ENCODE measurements at regions not wholly inside any gene's neighbourhood (a gene's known extent, or its start where the extent isn't known, plus 50 kb on each side); places are given as distances from the start of the nearest gene placed in this dataset.

- TF ChIP-seq CREB5 (CRISPR knock-in tag; IDR thresholded peaks at IDR 0.05; ENCODE audit: low read depth) (no peak), ZFP3 (CRISPR knock-in tag; IDR thresholded peaks at IDR 0.05) (no peak), PPARA (CRISPR knock-in tag; IDR thresholded peaks at IDR 0.05; ENCODE audit: borderline replicate concordance) (no peak), ZNF70 (CRISPR knock-in tag; IDR thresholded peaks at IDR 0.05) (no peak), ZNF8 (CRISPR knock-in tag; IDR thresholded peaks at IDR 0.05) (no peak), POU6F1 (CRISPR knock-in tag; IDR thresholded peaks at IDR 0.05; ENCODE audit: borderline replicate concordance, low read depth) (no peak), ESRRG (CRISPR knock-in tag; IDR thresholded peaks at IDR 0.05) (no peak), BACH2 (CRISPR knock-in tag; IDR thresholded peaks at IDR 0.05; ENCODE audit: borderline replicate concordance) (no peak), ISL1 (CRISPR knock-in tag; IDR thresholded peaks at IDR 0.05) (no peak), GLIS3 (CRISPR knock-in tag; IDR thresholded peaks at IDR 0.05) (no peak)
- TF ChIP-seq, protein P1, sequence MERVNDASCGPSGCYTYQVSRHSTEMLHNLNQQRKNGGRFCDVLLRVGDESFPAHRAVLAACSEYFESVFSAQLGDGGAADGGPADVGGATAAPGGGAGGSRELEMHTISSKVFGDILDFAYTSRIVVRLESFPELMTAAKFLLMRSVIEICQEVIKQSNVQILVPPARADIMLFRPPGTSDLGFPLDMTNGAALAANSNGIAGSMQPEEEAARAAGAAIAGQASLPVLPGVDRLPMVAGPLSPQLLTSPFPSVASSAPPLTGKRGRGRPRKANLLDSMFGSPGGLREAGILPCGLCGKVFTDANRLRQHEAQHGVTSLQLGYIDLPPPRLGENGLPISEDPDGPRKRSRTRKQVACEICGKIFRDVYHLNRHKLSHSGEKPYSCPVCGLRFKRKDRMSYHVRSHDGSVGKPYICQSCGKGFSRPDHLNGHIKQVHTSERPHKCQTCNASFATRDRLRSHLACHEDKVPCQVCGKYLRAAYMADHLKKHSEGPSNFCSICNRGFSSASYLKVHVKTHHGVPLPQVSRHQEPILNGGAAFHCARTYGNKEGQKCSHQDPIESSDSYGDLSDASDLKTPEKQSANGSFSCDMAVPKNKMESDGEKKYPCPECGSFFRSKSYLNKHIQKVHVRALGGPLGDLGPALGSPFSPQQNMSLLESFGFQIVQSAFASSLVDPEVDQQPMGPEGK (CRISPR knock-in tag; IDR thresholded peaks at IDR 0.05; ENCODE audit: borderline replicate concordance) = no peak
- no peak for ATAC-seq
Observed at GRCh38 chr18:30616414-30616813, 426.1 kb downstream of the DSC3 start.

GRCh38 chr18:30613467-30613801, 429.1 kb downstream of the DSC3 start:
- no peak for ATAC-seq
- TF ChIP-seq ZC3H10 (CRISPR knock-in tag; IDR thresholded peaks at IDR 0.05) (no peak), PPARA (CRISPR knock-in tag; IDR thresholded peaks at IDR 0.05; ENCODE audit: borderline replicate concordance) (no peak), ZNF70 (CRISPR knock-in tag; IDR thresholded peaks at IDR 0.05) (no peak), RARB (CRISPR knock-in tag; IDR thresholded peaks at IDR 0.05) (no peak), ARNTL (CRISPR knock-in tag; IDR thresholded peaks at IDR 0.05; ENCODE audit: borderline replicate concordance, low read depth) (no peak), ZNF565 (CRISPR knock-in tag; conservative IDR thresholded peaks at IDR 0.05; ENCODE audit: low read depth) (no peak), ESRRG (CRISPR knock-in tag; IDR thresholded peaks at IDR 0.05) (no peak), ZFP3 (CRISPR knock-in tag; IDR thresholded peaks at IDR 0.05) (no peak), TCF4 (CRISPR knock-in tag; IDR thresholded peaks at IDR 0.05; ENCODE audit: borderline replicate concordance) (no peak), ZFP30 (CRISPR knock-in tag; IDR thresholded peaks at IDR 0.05) (no peak), TOX (CRISPR knock-in tag; IDR thresholded peaks at IDR 0.05; ENCODE audit: borderline replicate concordance) (no peak)
- TF ChIP-seq, protein P2, sequence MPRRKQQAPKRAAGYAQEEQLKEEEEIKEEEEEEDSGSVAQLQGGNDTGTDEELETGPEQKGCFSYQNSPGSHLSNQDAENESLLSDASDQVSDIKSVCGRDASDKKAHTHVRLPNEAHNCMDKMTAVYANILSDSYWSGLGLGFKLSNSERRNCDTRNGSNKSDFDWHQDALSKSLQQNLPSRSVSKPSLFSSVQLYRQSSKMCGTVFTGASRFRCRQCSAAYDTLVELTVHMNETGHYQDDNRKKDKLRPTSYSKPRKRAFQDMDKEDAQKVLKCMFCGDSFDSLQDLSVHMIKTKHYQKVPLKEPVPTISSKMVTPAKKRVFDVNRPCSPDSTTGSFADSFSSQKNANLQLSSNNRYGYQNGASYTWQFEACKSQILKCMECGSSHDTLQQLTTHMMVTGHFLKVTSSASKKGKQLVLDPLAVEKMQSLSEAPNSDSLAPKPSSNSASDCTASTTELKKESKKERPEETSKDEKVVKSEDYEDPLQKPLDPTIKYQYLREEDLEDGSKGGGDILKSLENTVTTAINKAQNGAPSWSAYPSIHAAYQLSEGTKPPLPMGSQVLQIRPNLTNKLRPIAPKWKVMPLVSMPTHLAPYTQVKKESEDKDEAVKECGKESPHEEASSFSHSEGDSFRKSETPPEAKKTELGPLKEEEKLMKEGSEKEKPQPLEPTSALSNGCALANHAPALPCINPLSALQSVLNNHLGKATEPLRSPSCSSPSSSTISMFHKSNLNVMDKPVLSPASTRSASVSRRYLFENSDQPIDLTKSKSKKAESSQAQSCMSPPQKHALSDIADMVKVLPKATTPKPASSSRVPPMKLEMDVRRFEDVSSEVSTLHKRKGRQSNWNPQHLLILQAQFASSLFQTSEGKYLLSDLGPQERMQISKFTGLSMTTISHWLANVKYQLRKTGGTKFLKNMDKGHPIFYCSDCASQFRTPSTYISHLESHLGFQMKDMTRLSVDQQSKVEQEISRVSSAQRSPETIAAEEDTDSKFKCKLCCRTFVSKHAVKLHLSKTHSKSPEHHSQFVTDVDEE (CRISPR knock-in tag; IDR thresholded peaks at IDR 0.05) = no peak
- TF ChIP-seq, protein P3, sequence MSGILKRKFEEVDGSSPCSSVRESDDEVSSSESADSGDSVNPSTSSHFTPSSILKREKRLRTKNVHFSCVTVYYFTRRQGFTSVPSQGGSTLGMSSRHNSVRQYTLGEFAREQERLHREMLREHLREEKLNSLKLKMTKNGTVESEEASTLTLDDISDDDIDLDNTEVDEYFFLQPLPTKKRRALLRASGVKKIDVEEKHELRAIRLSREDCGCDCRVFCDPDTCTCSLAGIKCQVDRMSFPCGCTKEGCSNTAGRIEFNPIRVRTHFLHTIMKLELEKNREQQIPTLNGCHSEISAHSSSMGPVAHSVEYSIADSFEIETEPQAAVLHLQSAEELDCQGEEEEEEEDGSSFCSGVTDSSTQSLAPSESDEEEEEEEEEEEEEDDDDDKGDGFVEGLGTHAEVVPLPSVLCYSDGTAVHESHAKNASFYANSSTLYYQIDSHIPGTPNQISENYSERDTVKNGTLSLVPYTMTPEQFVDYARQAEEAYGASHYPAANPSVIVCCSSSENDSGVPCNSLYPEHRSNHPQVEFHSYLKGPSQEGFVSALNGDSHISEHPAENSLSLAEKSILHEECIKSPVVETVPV (CRISPR knock-in tag; IDR thresholded peaks at IDR 0.05) = no peak

DNA sequence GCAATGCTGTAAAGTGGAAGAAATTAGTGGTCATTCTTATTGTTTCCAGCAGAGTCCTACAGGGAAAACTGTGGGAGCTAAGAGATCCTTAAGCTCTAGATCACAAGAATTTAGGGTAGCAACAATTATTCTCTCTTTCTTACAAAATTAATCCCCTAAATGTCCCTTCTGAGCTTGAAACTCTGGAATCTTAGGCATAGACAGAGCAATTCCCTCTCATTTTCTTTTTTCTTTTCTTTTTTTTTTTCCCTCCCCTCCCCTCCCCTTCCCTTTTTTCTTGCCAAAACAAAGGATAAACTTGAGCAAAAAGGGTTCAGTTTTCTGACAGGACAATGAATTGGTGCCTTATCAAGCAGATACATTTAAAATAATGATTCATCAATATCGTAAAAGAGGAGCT, 441.0 kb downstream of the DSC3 start:
- ATAC-seq = no peak
- TF ChIP-seq TCF4 (CRISPR knock-in tag; IDR thresholded peaks at IDR 0.05; ENCODE audit: borderline replicate concordance) (no peak), CREB5 (CRISPR knock-in tag; IDR thresholded peaks at IDR 0.05; ENCODE audit: low read depth) (no peak), ISL1 (CRISPR knock-in tag; IDR thresholded peaks at IDR 0.05) (no peak), ZNF70 (CRISPR knock-in tag; IDR thresholded peaks at IDR 0.05) (no peak), ESRRG (CRISPR knock-in tag; IDR thresholded peaks at IDR 0.05) (no peak), POU6F1 (CRISPR knock-in tag; IDR thresholded peaks at IDR 0.05; ENCODE audit: borderline replicate concordance, low read depth) (no peak), ZFP30 (CRISPR knock-in tag; IDR thresholded peaks at IDR 0.05) (no peak), BACH2 (CRISPR knock-in tag; IDR thresholded peaks at IDR 0.05; ENCODE audit: borderline replicate concordance) (no peak), ZC3H10 (CRISPR knock-in tag; IDR thresholded peaks at IDR 0.05) (no peak), TOX (CRISPR knock-in tag; IDR thresholded peaks at IDR 0.05; ENCODE audit: borderline replicate concordance) (no peak), ARNTL (CRISPR knock-in tag; IDR thresholded peaks at IDR 0.05; ENCODE audit: borderline replicate concordance, low read depth) (no peak), OSR1 (CRISPR knock-in tag; IDR thresholded peaks at IDR 0.05) (no peak), RARB (CRISPR knock-in tag; IDR thresholded peaks at IDR 0.05) (no peak), CSDC2 (CRISPR knock-in tag; IDR thresholded peaks at IDR 0.05) (no peak)

Data from SK-N-SH treated with all-trans-retinoic acid at 6 μM for 48 hours (cell line).